HG02852 (cell line): ENCODE measurements at regions not wholly inside any gene's neighbourhood (a gene's known extent, or its start where the extent isn't known, plus 50 kb on each side); places are given as distances from the start of the nearest gene placed in this dataset.

ENCODE experiments used
- ATAC-seq: cut with Tn5 transposase; IDR thresholded peaks from one replicate; pipeline ENCODE4 v1.9.1; 2021; ENCODE audit warnings: mild to moderate bottlenecking, moderate library complexity; ENCODE audit not compliant: unreplicated experiment

- ATAC-seq, result no peak
These were observed 200.1 kb downstream of the CBLN1 start for GRCh38 chr16:49081554-49081953.

DNA sequence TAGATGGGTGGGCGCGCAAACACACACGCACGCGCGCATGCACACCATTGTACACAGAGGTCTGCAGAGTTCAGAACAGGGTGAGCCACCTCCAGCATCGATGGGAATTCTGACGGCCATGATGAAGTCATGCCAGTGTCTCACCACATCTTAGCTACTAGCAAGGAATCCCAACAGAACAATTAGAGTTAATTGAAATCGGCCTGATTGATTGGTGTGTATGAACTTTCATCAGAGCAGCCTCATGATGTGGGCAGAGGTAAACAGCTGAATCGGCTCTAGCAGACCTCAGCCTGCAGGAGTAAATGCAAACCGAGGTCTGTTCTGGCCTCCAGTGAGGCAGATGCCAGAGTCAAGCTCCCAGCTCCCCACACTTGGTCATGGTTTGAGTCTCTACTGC, 200.6 kb downstream of the CBLN1 start:
- no peak for ATAC-seq

DNA sequence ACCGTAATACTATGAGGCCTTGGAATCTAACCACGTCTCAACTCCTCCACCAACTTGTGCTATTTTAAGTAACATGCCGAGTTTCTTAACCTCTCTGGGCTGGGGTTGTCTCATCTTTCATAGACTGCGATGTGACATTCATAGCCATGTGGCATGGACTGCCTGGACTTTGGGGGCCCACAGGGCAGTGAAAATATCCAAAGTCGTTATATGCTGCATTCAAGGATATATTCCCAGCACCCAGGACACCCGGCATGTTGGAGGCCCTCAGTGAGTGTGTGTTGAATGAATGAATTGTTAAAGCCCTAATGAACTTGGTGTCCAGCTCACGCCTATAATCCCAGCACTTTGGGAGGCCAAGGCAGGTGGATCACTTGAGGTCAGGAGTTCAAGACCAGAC, 203.1 kb downstream of the CBLN1 start:
- no peak for ATAC-seq

- ATAC-seq, result no peak
These were observed 203.5 kb downstream of the CBLN1 start for GRCh38 chr16:49078104-49078503.

DNA sequence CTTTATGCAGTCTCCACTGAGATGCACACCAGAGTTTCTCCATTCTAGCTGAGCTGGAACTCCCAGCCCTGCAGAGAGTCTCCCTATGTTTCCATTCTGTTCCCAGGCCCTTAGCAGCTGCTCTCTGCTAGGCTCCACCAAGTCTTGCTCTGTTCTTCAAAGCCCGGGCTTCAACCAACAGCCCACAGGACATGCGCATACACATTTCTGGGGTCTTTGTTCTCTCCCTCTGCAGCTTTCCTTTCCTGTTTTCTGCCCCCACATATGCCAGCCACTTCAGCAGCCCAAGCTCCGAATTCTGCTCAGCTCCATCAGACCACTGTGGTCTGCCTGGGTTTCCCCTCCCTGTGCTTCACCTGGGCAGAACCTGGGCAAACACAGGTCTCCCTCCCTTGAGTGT, 205.9 kb downstream of the CBLN1 start:
- ATAC-seq, result no peak

- no peak for ATAC-seq
These were observed 213.4 kb downstream of the CBLN1 start for GRCh38 chr16:49068224-49068623.

GRCh38 chr16:49067776-49068175, 213.9 kb downstream of the CBLN1 start:
- no peak for ATAC-seq

- no peak for ATAC-seq
These were observed 220.4 kb downstream of the CBLN1 start for GRCh38 chr16:49061137-49061714.

GRCh38 chr16:49060728-49061127, 220.9 kb downstream of the CBLN1 start:
- ATAC-seq, result no peak

GRCh38 chr16:49058382-49058781, 223.3 kb downstream of the CBLN1 start:
- no peak for ATAC-seq

GRCh38 chr16:49057936-49058335, 223.7 kb downstream of the CBLN1 start:
- no peak for ATAC-seq

- ATAC-seq, result no peak
These were observed 224.2 kb downstream of the CBLN1 start for GRCh38 chr16:49057391-49057790.

GRCh38 chr16:49056546-49056945, 225.1 kb downstream of the CBLN1 start:
- no peak for ATAC-seq

GRCh38 chr16:49055824-49056545, 225.7 kb downstream of the CBLN1 start:
- ATAC-seq, result no peak

DNA sequence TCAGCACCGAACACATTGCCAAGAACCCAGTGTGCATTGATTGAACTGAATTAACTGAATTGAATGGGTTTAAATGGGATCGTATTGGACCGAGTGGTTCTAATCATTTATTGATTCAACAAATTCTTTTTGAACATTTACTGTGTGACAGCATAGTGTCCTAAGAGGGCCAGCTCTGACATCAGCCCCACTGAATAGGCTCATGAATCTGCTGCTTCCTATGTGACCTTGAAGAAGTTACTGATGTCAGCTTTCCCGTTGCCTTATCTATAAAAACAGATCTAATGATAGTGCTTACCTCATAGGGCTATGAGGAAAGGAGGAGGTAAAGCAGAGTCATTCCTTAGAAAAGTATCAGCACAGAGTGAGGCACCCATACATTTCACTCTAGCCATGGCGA, 226.3 kb downstream of the CBLN1 start:
- ATAC-seq, result no peak

DNA sequence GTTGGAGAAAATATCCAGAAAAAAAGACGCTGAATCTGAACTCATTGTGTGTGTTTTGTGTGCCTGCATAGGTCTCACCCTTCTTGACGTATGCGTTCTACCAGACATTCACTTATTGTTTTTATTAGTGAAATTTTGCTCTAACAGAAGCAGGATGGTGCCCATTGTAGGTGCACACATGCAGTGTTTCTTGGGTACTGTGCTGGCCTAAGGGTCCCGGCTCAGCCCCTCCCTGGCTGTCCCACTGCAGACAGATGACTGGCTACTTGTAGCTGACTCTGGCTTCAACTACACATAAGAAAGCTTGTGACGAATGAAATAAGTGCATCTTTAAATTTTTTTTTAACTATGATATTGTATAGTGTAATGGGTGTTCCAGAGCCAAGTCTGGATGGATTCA, 227.0 kb downstream of the CBLN1 start:
- ATAC-seq, result no peak

GRCh38 chr16:49052846-49053245, 228.8 kb downstream of the CBLN1 start:
- ATAC-seq, result no peak

DNA sequence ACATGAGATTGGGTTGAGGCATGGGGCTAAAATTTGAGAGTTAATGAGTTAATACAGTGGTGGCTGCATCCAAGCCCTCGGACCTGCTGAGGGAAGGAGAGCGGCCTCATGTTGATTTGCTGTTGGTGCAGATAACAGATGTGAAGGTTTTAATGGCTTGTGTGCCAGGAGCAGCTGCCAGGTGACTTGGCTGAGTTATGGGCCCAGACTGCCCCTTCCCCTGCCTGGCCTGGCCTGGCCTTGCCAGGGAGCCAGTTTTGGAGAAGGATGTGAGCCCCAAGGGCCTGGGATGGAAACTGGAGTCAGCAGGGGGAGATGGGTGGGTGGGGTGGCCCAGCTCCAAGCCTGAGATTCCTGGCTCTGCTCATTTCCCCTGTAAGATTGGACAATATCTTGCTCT, 230.1 kb downstream of the CBLN1 start:
- no peak for ATAC-seq

- no peak for ATAC-seq
These were observed 231.0 kb downstream of the CBLN1 start for GRCh38 chr16:49050607-49051006.

- ATAC-seq, result no peak
These were observed 232.0 kb downstream of the CBLN1 start for GRCh38 chr16:49049644-49050043.

DNA sequence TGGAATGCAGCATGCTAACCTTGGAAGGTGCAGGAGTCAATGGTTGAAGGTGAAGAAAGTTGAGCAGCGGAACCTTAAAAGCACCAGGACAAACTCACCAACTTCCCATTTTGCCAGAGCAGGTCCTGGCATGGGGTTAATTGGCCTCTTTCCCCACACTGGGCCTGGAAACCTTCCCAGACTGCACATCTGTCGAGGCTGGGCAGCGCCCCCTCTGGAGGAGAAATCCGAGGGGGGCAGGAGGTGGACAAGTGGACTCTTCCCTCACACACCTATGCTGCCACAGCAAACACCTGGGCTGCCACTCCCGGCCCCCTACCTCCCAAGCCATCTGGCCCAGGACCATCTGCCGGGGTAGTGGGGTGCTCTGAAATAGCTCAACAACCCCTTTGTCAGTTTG, 232.4 kb downstream of the CBLN1 start:
- no peak for ATAC-seq

GRCh38 chr16:49048557-49048956, 233.1 kb downstream of the CBLN1 start:
- ATAC-seq, result no peak

DNA sequence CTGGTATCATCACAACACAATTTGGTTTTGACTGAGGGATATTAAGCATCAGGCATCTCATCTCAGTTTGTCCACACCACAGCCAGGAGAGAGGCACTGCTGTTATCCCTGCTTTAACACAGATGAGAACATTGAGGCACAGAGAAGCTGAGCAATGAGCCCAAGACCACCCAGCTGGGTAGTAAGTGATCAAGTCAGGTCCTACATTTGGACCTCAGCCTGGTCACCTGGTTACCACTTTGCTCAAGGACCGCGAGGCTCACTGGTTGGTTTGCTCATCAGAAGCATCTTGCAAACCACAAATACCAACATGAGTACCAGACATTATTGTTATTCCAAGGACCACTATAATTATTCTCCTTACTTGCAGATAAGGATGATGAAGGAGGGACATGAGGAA, 245.5 kb downstream of the CBLN1 start:
- ATAC-seq, result no peak
